GM10266 (cell line): ENCODE measurements at regions not wholly inside any gene's neighbourhood (a gene's known extent, or its start where the extent isn't known, plus 50 kb on each side); places are given as distances from the start of the nearest gene placed in this dataset.

Experiments
- DNase-seq: peaks from one replicate; pipeline ENCODE4 v3.0.0; 2012; ENCODE audit errors: extremely low spot score
- TF ChIP-seq, protein P1 (sequence below): IDR thresholded peaks from 2 replicates; pipeline ENCODE4 v1.5.1; 2012; ENCODE audit warnings: mild to moderate bottlenecking, low read depth; ENCODE audit not compliant: control insufficient read depth, insufficient read depth; ENCODE audit errors: missing control alignments

DNA sequence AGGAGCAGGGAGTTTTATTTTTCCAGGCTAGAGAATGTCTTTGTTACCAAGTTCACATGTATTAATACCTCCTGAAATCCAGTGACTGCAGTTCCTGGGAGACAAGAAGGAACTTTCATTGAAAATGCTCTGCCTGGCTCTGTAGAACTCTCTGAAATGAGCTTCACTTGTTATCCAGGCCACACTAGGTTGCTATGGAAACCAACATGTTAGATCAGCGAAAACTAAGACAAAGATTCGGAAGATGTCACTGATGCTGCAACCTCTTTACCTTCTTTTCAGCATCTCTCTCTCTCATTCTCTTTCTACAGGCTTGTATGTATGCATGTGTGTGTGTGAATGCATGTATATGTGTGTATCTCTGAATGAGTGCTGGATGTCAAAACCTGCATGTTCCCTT lies 218.5 kb downstream of the TRIB2 start:
- DNase-seq, result no peak
- TF ChIP-seq, protein P1, sequence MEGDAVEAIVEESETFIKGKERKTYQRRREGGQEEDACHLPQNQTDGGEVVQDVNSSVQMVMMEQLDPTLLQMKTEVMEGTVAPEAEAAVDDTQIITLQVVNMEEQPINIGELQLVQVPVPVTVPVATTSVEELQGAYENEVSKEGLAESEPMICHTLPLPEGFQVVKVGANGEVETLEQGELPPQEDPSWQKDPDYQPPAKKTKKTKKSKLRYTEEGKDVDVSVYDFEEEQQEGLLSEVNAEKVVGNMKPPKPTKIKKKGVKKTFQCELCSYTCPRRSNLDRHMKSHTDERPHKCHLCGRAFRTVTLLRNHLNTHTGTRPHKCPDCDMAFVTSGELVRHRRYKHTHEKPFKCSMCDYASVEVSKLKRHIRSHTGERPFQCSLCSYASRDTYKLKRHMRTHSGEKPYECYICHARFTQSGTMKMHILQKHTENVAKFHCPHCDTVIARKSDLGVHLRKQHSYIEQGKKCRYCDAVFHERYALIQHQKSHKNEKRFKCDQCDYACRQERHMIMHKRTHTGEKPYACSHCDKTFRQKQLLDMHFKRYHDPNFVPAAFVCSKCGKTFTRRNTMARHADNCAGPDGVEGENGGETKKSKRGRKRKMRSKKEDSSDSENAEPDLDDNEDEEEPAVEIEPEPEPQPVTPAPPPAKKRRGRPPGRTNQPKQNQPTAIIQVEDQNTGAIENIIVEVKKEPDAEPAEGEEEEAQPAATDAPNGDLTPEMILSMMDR, result no peak

DNA sequence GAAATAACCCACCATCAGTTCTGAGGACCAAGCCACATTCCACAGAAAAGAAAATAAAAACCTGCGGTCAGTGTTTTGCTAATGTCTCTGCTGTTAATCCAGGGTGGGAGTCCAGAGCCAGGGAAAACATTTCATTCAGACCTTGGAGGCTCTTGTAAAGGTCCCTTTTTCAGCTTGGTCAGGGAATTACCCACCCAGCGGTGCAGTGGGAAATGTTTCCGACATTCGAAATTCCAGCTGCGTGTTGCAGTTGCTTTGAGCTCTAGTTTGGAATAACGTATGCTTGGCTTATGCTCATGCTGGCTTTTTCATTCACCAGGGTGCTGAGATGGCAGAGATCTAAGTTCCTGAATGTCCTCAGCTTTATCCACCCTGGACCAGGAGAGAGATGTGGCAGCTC lies 219.1 kb downstream of the TRIB2 start:
- no peak for DNase-seq
- TF ChIP-seq, protein P1, result no peak

DNA sequence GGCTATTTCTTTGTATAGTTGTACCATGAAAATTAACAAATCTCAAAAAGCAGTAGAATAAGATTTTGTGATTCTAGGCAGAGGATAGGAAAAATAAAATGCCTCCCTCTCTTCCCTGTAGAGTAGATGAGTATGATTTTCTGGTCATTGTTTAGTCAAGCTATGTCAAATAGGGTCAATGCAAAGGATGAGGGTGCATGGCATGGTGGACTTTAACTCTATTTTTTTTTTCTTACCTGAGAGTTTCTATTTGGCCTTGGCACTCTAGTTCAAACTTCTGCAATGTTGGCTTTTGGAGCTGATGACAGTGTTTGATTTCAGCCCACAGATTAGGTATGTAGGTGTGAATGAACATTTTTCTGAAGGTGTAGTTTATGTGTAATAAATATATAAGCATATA lies 224.5 kb downstream of the TRIB2 start:
- DNase-seq, result no peak
- TF ChIP-seq, protein P1, result no peak

DNA sequence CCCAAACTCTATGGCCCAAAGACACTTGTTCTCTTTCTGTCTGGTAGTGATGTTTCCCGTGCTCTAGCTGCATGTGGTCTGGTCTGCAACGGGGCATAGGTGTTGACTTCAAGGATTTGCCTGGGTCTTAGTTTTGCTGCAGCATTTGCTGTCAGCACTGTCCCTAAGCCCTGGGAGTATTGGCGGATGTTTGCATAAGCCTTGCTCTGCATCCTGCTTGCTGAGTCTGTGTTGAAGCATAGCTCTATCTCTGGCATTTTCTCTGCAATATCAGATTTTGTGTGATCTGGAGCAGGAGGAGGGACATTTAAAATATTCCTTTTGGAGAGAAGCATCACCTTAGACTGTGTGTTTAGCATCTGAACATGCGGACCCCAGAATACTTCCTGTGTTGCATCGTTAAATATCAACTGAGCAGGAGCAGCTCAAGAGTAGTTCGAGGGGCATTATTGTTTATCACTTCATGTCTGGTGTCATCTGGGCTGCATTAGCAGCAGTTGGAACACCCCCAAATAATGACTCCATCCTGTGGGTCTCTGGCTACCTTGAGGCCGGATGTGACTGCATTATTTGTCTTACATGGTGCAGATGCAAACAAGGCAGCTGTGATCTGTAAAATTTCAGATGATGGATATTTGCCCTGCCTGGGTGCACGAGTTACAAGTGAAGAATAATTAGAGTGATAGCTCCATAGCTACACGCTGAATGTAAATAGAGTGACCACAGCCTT lies 231.7 kb downstream of the TRIB2 start:
- TF ChIP-seq, protein P1, result no peak
- DNase-seq, result no peak

DNA sequence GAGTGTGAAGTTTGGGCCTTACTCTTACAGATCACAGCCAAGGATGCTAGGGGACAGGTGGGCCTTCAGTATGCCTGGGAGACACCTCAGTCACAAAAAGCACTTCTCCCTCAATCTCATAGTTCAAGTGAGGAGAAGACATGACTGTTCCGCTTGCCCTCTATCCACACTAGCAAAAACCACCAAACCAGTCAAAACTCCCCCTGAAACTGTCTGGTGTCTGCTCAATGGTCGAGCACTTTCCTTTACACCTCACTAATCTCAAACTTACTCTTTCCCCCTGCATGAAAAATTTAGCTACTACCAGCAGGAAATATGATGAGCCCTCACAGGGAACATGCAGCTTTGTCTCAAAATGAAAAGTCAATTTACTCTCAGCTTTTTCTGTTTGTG lies 232.2 kb downstream of the TRIB2 start:
- TF ChIP-seq, protein P1, result no peak
- no peak for DNase-seq

DNA sequence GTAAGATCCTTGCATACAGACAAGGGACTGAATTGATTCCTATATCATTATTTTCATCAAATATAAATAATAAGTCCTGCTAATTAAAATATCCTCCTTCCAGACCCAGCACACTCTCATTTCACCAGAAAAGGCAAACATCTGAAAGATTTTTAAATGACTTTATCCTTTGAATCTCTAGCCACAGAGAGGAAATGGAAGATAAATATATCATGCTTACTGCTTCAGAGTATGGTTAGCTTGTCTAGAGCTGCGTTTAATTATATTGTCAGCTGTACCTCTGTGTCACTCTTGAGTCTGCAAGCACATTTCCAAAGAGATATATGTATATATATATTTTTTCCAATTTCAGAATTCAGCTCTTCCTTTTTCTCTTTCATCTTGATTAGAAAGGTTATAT lies 232.7 kb downstream of the TRIB2 start:
- no peak for DNase-seq
- TF ChIP-seq, protein P1, result no peak

DNA sequence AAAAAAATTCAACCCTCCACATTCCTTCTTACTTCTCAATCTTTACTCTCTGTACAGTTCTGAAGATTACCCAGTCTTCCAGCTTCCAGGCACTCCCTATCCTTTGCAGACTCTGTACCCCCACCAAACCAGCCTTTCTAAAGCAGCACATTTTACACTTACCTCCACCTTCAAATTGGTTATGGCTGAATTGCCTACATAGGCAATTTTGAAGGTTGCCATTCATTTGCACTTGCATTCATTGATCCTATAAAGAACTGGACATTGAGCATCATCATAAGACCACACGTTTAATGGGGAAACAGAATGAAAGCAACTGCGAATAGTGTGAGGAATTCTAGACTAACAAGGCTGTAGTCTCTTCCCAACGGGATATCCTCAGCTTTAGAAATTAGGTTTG lies 233.4 kb downstream of the TRIB2 start:
- TF ChIP-seq, protein P1, result no peak
- no peak for DNase-seq
